Ovary (tissue), 3 donors: ENCODE measurements at regions not wholly inside any gene's neighbourhood (a gene's known extent, or its start where the extent isn't known, plus 50 kb on each side); places are given as distances from the start of the nearest gene placed in this dataset.

Source experiments
- EP300 ChIP-seq: sonication (generic); formaldehyde crosslinking; IDR thresholded peaks from one replicate; pipeline ENCODE4 v1.6.1; 2017; ENCODE audit warnings: antibody characterized with exemption
- POLR2A ChIP-seq: fragments of 450-650 bp; IDR thresholded peaks from one replicate; pipeline ENCODE4 v1.6.1; 2017; ENCODE audit warnings: antibody characterized with exemption, mild to moderate bottlenecking, moderate library complexity
- TF ChIP-seq, protein P1 (sequence below), 3 donors: fragments of 450-650 bp in 2 of 3; fragments of 200-600 bp in 1 of 3; IDR thresholded peaks; one replicate each; pipeline versions ENCODE4 v1.5.1 to v1.8.0; 2016 to 2022; ENCODE audit warnings: antibody characterized with exemption in 3 of 3, mild to moderate bottlenecking in 1 of 3
- donor health status: DM: no; HTN: no; CAD: no.

DNA sequence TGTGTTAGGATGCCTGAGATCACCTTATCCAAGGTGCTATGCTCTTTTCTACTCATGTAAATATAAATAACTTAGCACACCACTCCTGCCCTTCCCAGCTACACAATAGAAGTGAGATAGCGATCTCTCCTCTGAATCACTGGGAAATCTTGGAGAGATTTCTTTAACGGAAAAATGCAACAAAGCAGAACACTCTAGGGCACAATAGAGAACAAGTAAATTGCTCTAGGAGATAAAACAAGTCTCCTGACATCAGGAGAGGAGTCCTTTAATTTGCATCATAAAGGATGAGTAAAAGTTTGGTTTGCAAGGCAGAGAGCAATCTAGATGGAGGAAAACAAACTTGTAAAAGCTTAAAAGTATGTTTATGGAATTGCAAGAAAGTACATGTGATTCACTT lies 224.1 kb downstream of the PAX3 start:
- TF ChIP-seq, protein P1, sequence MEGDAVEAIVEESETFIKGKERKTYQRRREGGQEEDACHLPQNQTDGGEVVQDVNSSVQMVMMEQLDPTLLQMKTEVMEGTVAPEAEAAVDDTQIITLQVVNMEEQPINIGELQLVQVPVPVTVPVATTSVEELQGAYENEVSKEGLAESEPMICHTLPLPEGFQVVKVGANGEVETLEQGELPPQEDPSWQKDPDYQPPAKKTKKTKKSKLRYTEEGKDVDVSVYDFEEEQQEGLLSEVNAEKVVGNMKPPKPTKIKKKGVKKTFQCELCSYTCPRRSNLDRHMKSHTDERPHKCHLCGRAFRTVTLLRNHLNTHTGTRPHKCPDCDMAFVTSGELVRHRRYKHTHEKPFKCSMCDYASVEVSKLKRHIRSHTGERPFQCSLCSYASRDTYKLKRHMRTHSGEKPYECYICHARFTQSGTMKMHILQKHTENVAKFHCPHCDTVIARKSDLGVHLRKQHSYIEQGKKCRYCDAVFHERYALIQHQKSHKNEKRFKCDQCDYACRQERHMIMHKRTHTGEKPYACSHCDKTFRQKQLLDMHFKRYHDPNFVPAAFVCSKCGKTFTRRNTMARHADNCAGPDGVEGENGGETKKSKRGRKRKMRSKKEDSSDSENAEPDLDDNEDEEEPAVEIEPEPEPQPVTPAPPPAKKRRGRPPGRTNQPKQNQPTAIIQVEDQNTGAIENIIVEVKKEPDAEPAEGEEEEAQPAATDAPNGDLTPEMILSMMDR (IDR thresholded peaks at IDR 0.05) = no peak
- TF ChIP-seq POLR2A = no peak
- TF ChIP-seq EP300 = no peak
